ENCODE measurements at regions not wholly inside any gene's neighbourhood (a gene's known extent, or its start where the extent isn't known, plus 50 kb on each side); places are given as distances from the start of the nearest gene placed in this dataset.

GRCh38 chr10:109173937-109174336 is 749.4 kb downstream of the XPNPEP1 start:
- Histone ChIP-seq H3K9me3 (ENCODE audit: severe bottlenecking) (peaks cover 2% of the 10 kb centered on the region), H3K4me1 (ENCODE audit: insufficient read depth, poor library complexity, severe bottlenecking) (no peaks in the 10 kb centered on the region), H3K4me3 (ENCODE audit: severe bottlenecking) (no peak overlapping the region), H3K27ac (ENCODE audit: poor library complexity, severe bottlenecking) (no peak overlapping the region), H3K27me3 (ENCODE audit: insufficient read depth, poor library complexity, severe bottlenecking) (no peaks in the 10 kb centered on the region), H3K36me3 (ENCODE audit: low read depth) (no peaks in the 10 kb centered on the region)
- ATAC-seq (ENCODE audit: low read depth): no peak
- TF ChIP-seq CTCF (IDR thresholded peaks at IDR 0.05; ENCODE audit: poor library complexity, severe bottlenecking): no peak
- DNase-seq (ENCODE audit: low spot score): no peak

GRCh38 chr10:109173121-109173520 is 750.2 kb downstream of the XPNPEP1 start:
- Histone ChIP-seq H3K36me3 (ENCODE audit: low read depth) (no peaks in the 10 kb centered on the region), H3K4me1 (ENCODE audit: insufficient read depth, poor library complexity, severe bottlenecking) (no peaks in the 10 kb centered on the region), H3K9me3 (ENCODE audit: severe bottlenecking) (peaks cover 2% of the 10 kb centered on the region), H3K4me3 (ENCODE audit: severe bottlenecking) (no peak overlapping the region), H3K27me3 (ENCODE audit: insufficient read depth, poor library complexity, severe bottlenecking) (no peaks in the 10 kb centered on the region), H3K27ac (ENCODE audit: poor library complexity, severe bottlenecking) (no peak overlapping the region)
- ATAC-seq (ENCODE audit: low read depth) (no peak), DNase-seq (ENCODE audit: low spot score) (no peak)
- TF ChIP-seq CTCF (IDR thresholded peaks at IDR 0.05; ENCODE audit: poor library complexity, severe bottlenecking): no peak

- H3K27me3 ChIP-seq (ENCODE audit: insufficient read depth, poor library complexity, severe bottlenecking): no peaks in the 10 kb centered on the region
These were observed 756.4 kb downstream of the XPNPEP1 start for GRCh38 chr10:109166935-109167334.

GRCh38 chr10:109159351-109159750 is 764.0 kb downstream of the XPNPEP1 start:
- no peak overlapping the region for H3K27ac ChIP-seq (ENCODE audit: poor library complexity, severe bottlenecking)
- no peak for TF ChIP-seq CTCF (IDR thresholded peaks at IDR 0.05; ENCODE audit: poor library complexity, severe bottlenecking)
- DNase-seq (ENCODE audit: low spot score): no peak
- H3K27me3 ChIP-seq (ENCODE audit: insufficient read depth, poor library complexity, severe bottlenecking): no peaks in the 10 kb centered on the region
- no peak for ATAC-seq (ENCODE audit: low read depth)
- no peak overlapping the region for H3K4me3 ChIP-seq (ENCODE audit: severe bottlenecking)
- no peaks in the 10 kb centered on the region for H3K9me3 ChIP-seq (ENCODE audit: severe bottlenecking)
- no peaks in the 10 kb centered on the region for H3K4me1 ChIP-seq (ENCODE audit: insufficient read depth, poor library complexity, severe bottlenecking)
- H3K36me3 ChIP-seq (ENCODE audit: low read depth): no peaks in the 10 kb centered on the region

More at GRCh38 chr10:109166935-109167334, 756.4 kb downstream of the XPNPEP1 start:
- Histone ChIP-seq H3K4me3 (ENCODE audit: severe bottlenecking) (no peak overlapping the region), H3K27ac (ENCODE audit: poor library complexity, severe bottlenecking) (no peak overlapping the region), H3K4me1 (ENCODE audit: insufficient read depth, poor library complexity, severe bottlenecking) (no peaks in the 10 kb centered on the region), H3K36me3 (ENCODE audit: low read depth) (no peaks in the 10 kb centered on the region), H3K9me3 (ENCODE audit: severe bottlenecking) (no peaks in the 10 kb centered on the region)
- DNase-seq (ENCODE audit: low spot score): no peak
- no peak for TF ChIP-seq CTCF (IDR thresholded peaks at IDR 0.05; ENCODE audit: poor library complexity, severe bottlenecking)
- ATAC-seq (ENCODE audit: low read depth): no peak

- no peak overlapping the region for H3K27ac ChIP-seq (ENCODE audit: poor library complexity, severe bottlenecking)
- no peak overlapping the region for H3K4me3 ChIP-seq (ENCODE audit: severe bottlenecking)
- H3K4me1 ChIP-seq (ENCODE audit: insufficient read depth, poor library complexity, severe bottlenecking): no peaks in the 10 kb centered on the region
- TF ChIP-seq CTCF (IDR thresholded peaks at IDR 0.05; ENCODE audit: poor library complexity, severe bottlenecking): no peak
- H3K9me3 ChIP-seq (ENCODE audit: severe bottlenecking): no peaks in the 10 kb centered on the region
- no peak for ATAC-seq (ENCODE audit: low read depth)
- no peaks in the 10 kb centered on the region for H3K36me3 ChIP-seq (ENCODE audit: low read depth)
- H3K27me3 ChIP-seq (ENCODE audit: insufficient read depth, poor library complexity, severe bottlenecking): no peaks in the 10 kb centered on the region
- DNase-seq (ENCODE audit: low spot score): no peak
These were observed 766.9 kb downstream of the XPNPEP1 start for GRCh38 chr10:109156396-109156795.
